NCI-H2029 treated with DMSO at 0.1 percent for 48 hours (cell line): ENCODE measurements at regions not wholly inside any gene's neighbourhood (a gene's known extent, or its start where the extent isn't known, plus 50 kb on each side); places are given as distances from the start of the nearest gene placed in this dataset.
A peak's percentile ranks its signal among the peaks of the same experiment; 100 is the strongest.

Source experiments
- DNase-seq: peaks from one replicate; lab custom pipeline; 2025; lab: John Stamatoyannopoulos, UW

- no peak for DNase-seq
Observed at GRCh38 chr20:41951615-41952014, 333.4 kb upstream of the CHD6 start.

- no peak for DNase-seq
Observed at GRCh38 chr20:41939659-41940058, 321.5 kb upstream of the CHD6 start.

- no peak for DNase-seq
Observed at GRCh38 chr20:41938353-41938752, 320.2 kb upstream of the CHD6 start.

- no peak for DNase-seq
Observed at GRCh38 chr20:41935259-41935791, 317.1 kb upstream of the CHD6 start.

- no peak for DNase-seq
Observed at GRCh38 chr20:41932431-41932830, 314.3 kb upstream of the CHD6 start.

- DNase-seq: no peak
Observed at GRCh38 chr20:41927655-41928054, 309.5 kb upstream of the CHD6 start.

- DNase-seq: no peak
Observed at GRCh38 chr20:41927189-41927588, 309.0 kb upstream of the CHD6 start.

GRCh38 chr20:41925476-41925875, 307.3 kb upstream of the CHD6 start:
- DNase-seq: no peak

GRCh38 chr20:41923624-41924023, 305.4 kb upstream of the CHD6 start:
- no peak for DNase-seq

- no peak for DNase-seq
Observed at GRCh38 chr20:41913146-41913545, 295.0 kb upstream of the CHD6 start.

GRCh38 chr20:41910558-41910957, 292.4 kb upstream of the CHD6 start:
- no peak for DNase-seq

GRCh38 chr20:41905199-41905598, 287.0 kb upstream of the CHD6 start:
- no peak for DNase-seq

- no peak for DNase-seq
Observed at GRCh38 chr20:41903586-41903985, 285.4 kb upstream of the CHD6 start.

GRCh38 chr20:41902346-41902745, 284.2 kb upstream of the CHD6 start:
- DNase-seq: no peak

GRCh38 chr20:41900201-41900691, 282.1 kb upstream of the CHD6 start:
- DNase-seq: no peak

GRCh38 chr20:41897708-41898107, 279.5 kb upstream of the CHD6 start:
- no peak for DNase-seq

GRCh38 chr20:41895241-41896032, 277.3 kb upstream of the CHD6 start:
- DNase-seq: no peak

GRCh38 chr20:41894255-41894963, 276.2 kb upstream of the CHD6 start:
- no peak for DNase-seq

GRCh38 chr20:41892031-41892430, 273.9 kb upstream of the CHD6 start:
- DNase-seq: no peak

GRCh38 chr20:41889844-41890224, 271.7 kb upstream of the CHD6 start:
- DNase-seq: no peak

- peak; percentile 20 for DNase-seq
Observed at GRCh38 chr20:41889126-41889843, 271.1 kb upstream of the CHD6 start.

GRCh38 chr20:41888434-41888833, 270.3 kb upstream of the CHD6 start:
- no peak for DNase-seq

- DNase-seq: no peak
Observed at GRCh38 chr20:41887500-41887899, 269.3 kb upstream of the CHD6 start.
